ENCODE measurements at regions not wholly inside any gene's neighbourhood (a gene's known extent, or its start where the extent isn't known, plus 50 kb on each side); places are given as distances from the start of the nearest gene placed in this dataset.
"Not testable (repeated sequence)": the region's sequence is repeated elsewhere in the genome, so short reads cannot be mapped to it uniquely, and the experiment has no call there.

DNA sequence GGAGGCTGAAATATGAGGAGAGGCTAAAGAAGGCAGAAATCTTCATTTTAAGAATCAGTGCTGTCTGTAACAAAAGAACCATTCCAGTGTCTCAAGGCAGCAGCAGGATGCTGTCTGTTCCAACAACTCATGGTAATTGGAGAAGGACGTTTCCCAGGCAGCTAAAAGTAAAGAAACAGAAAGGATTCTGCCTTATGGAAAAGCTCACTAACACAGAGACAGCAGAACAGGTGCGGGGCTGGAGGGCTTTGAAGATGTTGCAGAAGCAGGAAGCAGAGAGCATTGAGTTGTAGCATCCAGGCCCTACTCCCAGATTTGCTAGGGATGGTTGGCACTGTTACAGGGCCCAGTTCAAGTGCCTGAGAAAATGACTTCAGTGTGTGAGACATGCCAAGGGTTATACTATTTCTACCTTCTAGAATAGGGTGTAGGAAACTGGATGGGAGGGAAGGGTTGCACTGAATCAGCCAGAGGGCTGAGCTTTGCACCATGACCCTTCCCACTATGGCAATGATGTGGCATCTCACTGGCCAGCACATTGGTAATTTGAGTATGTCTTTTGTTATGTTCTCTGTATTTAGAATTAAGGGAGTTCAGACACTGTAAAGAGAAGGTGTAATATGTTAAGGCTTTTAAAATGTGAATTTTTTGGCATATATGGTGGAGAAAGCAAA lies 160.0 kb upstream of the FBXO33 start:
- H3K36me3 Mint-ChIP-seq = no peaks in the 10 kb centered on the region
- H3K4me3 Mint-ChIP-seq = no peak overlapping the region
- ATAC-seq = no peak
- no peak overlapping the region for H3K27ac Mint-ChIP-seq
- no peaks in the 10 kb centered on the region for H3K4me1 Mint-ChIP-seq
- H3K27me3 Mint-ChIP-seq = no peaks in the 10 kb centered on the region
- H3K9me3 Mint-ChIP-seq = peaks cover 12% of the 10 kb centered on the region

- not testable (repeated sequence) for H3K4me3 Mint-ChIP-seq, H3K27ac Mint-ChIP-seq, H3K36me3 Mint-ChIP-seq, H3K27me3 Mint-ChIP-seq, ATAC-seq, H3K4me1 Mint-ChIP-seq
- H3K9me3 Mint-ChIP-seq = peaks cover 14% of the 10 kb centered on the region
Measured at GRCh38 chr14:39589882-39590281, 157.6 kb upstream of the FBXO33 start.

DNA sequence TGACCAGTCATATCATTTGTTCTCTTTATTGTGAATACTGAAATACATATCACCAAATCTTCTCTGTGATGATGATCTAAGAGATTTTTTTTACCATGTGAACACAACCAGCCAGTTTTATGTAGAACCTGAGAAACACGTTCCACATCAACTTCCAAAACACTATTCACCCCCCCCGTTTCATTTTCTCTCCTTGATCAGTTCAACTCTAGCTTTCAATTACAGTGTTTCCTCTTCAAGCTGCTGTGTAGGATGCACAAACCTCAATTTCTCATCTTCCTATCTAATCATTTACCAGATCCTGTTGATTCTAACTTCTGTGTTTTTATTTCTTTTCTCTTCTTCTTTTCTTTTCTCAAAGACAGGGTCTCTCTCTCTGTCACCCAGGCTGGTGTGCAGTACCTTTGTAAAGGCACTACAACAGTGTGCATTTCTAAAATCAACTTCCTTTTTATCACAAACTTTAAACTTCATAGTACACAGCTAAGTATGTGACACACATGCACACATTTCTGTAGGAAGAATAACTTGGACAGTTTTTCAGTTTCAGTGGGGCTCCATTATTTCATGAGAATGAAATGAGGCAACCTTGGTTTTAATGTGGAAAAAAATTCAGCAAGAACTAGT lies 149.9 kb upstream of the FBXO33 start:
- Mint-ChIP-seq H3K36me3 (peaks cover 5% of the 10 kb centered on the region), H3K27ac (no peak overlapping the region), H3K4me1 (no peaks in the 10 kb centered on the region), H3K27me3 (no peaks in the 10 kb centered on the region), H3K9me3 (peaks cover 3% of the 10 kb centered on the region), H3K4me3 (no peak overlapping the region)
- ATAC-seq = no peak

- Mint-ChIP-seq H3K36me3 (peaks cover 5% of the 10 kb centered on the region), H3K27ac (no peak overlapping the region), H3K4me3 (no peak overlapping the region), H3K27me3 (no peaks in the 10 kb centered on the region), H3K4me1 (no peaks in the 10 kb centered on the region), H3K9me3 (peaks cover 3% of the 10 kb centered on the region)
- ATAC-seq = no peak
Measured at GRCh38 chr14:39581474-39581873, 149.2 kb upstream of the FBXO33 start.

DNA sequence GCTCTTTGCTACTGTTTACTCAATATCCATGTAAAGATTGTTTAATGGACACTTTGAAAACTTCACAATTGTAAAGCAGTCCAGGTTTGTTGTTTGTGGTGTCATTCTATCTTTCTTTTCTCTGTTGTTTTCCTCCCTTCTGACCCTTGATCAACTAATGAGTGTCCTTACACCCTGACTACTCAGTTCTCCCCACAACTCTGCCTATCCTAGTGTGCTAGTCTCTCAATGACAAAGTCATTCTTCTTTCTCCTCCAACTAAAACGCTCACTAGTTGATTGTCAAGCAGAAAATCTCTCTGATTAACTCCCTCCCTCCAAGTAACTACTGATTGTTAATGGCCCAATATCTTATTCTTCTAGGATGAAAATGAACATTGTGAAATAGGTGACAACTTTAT lies 148.5 kb upstream of the FBXO33 start:
- peaks cover 5% of the 10 kb centered on the region for H3K36me3 Mint-ChIP-seq
- no peak for ATAC-seq
- no peak overlapping the region for H3K27ac Mint-ChIP-seq
- H3K4me3 Mint-ChIP-seq = no peak overlapping the region
- H3K9me3 Mint-ChIP-seq = peaks cover 10% of the 10 kb centered on the region
- H3K27me3 Mint-ChIP-seq = no peaks in the 10 kb centered on the region
- H3K4me1 Mint-ChIP-seq = no peaks in the 10 kb centered on the region

GRCh38 chr14:39576736-39577135 lies 144.5 kb upstream of the FBXO33 start:
- H3K36me3 Mint-ChIP-seq = peaks cover 5% of the 10 kb centered on the region
- ATAC-seq = no peak
- no peaks in the 10 kb centered on the region for H3K4me1 Mint-ChIP-seq

DNA sequence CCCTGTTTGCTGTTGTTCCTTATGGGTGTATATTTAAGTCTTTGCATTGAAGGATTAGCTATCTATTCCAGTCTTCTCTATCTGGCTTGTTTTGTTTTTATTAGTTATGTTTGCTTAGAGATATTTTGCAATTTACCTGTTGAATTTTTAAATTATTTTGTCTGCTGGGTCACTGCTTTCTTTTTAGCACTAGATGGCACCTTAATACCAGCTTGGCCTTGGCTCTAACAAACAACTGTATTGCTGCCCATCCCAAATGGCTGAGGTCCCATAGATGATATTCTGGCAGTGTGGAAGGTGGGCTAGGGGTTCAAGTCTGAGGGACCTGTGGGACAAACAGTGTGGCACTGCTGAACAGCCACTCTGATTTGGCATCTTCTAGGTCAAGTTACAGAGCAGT lies 144.0 kb upstream of the FBXO33 start:
- ATAC-seq = no peak

More at GRCh38 chr14:39576736-39577135, 144.5 kb upstream of the FBXO33 start:
- peaks cover 17% of the 10 kb centered on the region for H3K9me3 Mint-ChIP-seq
- H3K4me3 Mint-ChIP-seq = no peak overlapping the region
- no peak overlapping the region for H3K27ac Mint-ChIP-seq
- H3K27me3 Mint-ChIP-seq = no peaks in the 10 kb centered on the region

GRCh38 chr14:39568809-39569538 lies 136.7 kb upstream of the FBXO33 start:
- H3K27me3 Mint-ChIP-seq = no peaks in the 10 kb centered on the region
- H3K9me3 Mint-ChIP-seq = peaks cover 10% of the 10 kb centered on the region
- H3K4me3 Mint-ChIP-seq = no peak overlapping the region
- no peak overlapping the region for H3K27ac Mint-ChIP-seq
- ATAC-seq = no peak
- H3K4me1 Mint-ChIP-seq = no peaks in the 10 kb centered on the region
- no peaks in the 10 kb centered on the region for H3K36me3 Mint-ChIP-seq

More for the DNA sequence above, 144.0 kb upstream of the FBXO33 start:
- no peaks in the 10 kb centered on the region for H3K4me1 Mint-ChIP-seq
- H3K4me3 Mint-ChIP-seq = no peak overlapping the region
- peaks cover 17% of the 10 kb centered on the region for H3K9me3 Mint-ChIP-seq
- no peaks in the 10 kb centered on the region for H3K27me3 Mint-ChIP-seq
- H3K36me3 Mint-ChIP-seq = peaks cover 5% of the 10 kb centered on the region
- no peak overlapping the region for H3K27ac Mint-ChIP-seq

- H3K4me1 Mint-ChIP-seq = no peaks in the 10 kb centered on the region
- no peak overlapping the region for H3K4me3 Mint-ChIP-seq
- no peaks in the 10 kb centered on the region for H3K36me3 Mint-ChIP-seq
- H3K9me3 Mint-ChIP-seq = peaks cover 6% of the 10 kb centered on the region
- no peak overlapping the region for H3K27ac Mint-ChIP-seq
- H3K27me3 Mint-ChIP-seq = no peaks in the 10 kb centered on the region
- ATAC-seq = no peak
Measured at GRCh38 chr14:39566795-39567194, 134.6 kb upstream of the FBXO33 start.

DNA sequence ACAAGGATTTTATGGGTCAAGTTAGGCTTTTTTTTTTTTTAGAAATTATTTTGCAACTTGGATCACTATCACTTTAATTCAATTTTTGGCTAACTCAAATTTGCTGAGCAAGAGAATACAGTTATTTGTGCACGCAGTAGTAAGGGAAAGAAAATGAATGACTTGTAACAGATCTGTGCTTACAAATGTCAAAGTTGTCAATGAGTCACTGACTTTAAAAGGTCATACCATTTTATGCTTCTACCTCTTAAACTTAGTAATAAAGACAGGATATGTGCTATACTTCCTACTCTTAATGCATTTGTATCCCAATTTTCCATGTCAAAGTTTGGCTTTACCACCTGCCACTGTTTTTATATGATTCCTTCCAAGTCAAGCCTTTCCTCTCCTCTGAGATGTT lies 131.1 kb upstream of the FBXO33 start:
- H3K36me3 Mint-ChIP-seq = no peaks in the 10 kb centered on the region
- H3K4me3 Mint-ChIP-seq = no peak overlapping the region
- H3K4me1 Mint-ChIP-seq = no peaks in the 10 kb centered on the region
- no peak for ATAC-seq
- peaks cover 21% of the 10 kb centered on the region for H3K9me3 Mint-ChIP-seq
- H3K27me3 Mint-ChIP-seq = no peaks in the 10 kb centered on the region
- no peak overlapping the region for H3K27ac Mint-ChIP-seq

GRCh38 chr14:39562175-39562574 lies 129.9 kb upstream of the FBXO33 start:
- Mint-ChIP-seq H3K36me3 (no peaks in the 10 kb centered on the region), H3K4me1 (no peaks in the 10 kb centered on the region), H3K27ac (no peak overlapping the region), H3K27me3 (no peaks in the 10 kb centered on the region), H3K4me3 (no peak overlapping the region), H3K9me3 (peaks cover 24% of the 10 kb centered on the region)
- ATAC-seq = no peak

- no peaks in the 10 kb centered on the region for H3K4me1 Mint-ChIP-seq
- peaks cover 24% of the 10 kb centered on the region for H3K9me3 Mint-ChIP-seq
- no peak overlapping the region for H3K27ac Mint-ChIP-seq
- no peaks in the 10 kb centered on the region for H3K36me3 Mint-ChIP-seq
- no peaks in the 10 kb centered on the region for H3K27me3 Mint-ChIP-seq
- ATAC-seq = no peak
- H3K4me3 Mint-ChIP-seq = no peak overlapping the region
Measured at GRCh38 chr14:39558525-39558924, 126.3 kb upstream of the FBXO33 start.

- Mint-ChIP-seq H3K4me1 (no peaks in the 10 kb centered on the region), H3K27me3 (no peaks in the 10 kb centered on the region), H3K27ac (no peak overlapping the region), H3K36me3 (no peaks in the 10 kb centered on the region), H3K4me3 (no peak overlapping the region), H3K9me3 (peaks cover 21% of the 10 kb centered on the region)
- ATAC-seq = no peak
Measured at GRCh38 chr14:39555749-39556148, 123.5 kb upstream of the FBXO33 start.

DNA sequence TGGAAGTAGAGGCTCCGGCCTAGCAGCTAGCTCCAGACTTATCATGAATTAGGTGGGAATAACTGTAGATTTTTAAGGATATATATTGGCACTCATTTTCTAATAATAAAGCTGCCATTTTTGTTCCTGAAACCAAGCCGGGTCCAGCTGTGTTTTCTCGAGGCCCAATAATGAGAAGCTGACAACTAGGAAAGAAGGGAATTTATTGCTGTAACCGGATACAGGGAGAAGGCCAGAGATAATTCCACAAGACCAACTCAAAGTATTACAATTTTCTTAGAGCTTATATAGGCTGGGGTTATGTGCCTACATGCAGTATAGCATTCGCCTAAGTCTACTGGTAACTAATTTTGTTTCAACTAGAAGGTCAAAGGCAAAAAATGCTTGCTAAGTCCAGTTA lies 122.3 kb upstream of the FBXO33 start:
- Mint-ChIP-seq H3K27me3 (no peaks in the 10 kb centered on the region), H3K4me3 (no peak overlapping the region), H3K36me3 (no peaks in the 10 kb centered on the region), H3K9me3 (peaks cover 22% of the 10 kb centered on the region), H3K4me1 (no peaks in the 10 kb centered on the region), H3K27ac (no peak overlapping the region)
- no peak for ATAC-seq

- H3K4me1 Mint-ChIP-seq = no peaks in the 10 kb centered on the region
- H3K27ac Mint-ChIP-seq = no peak overlapping the region
- ATAC-seq = no peak
- H3K27me3 Mint-ChIP-seq = no peaks in the 10 kb centered on the region
- H3K36me3 Mint-ChIP-seq = no peaks in the 10 kb centered on the region
- no peak overlapping the region for H3K4me3 Mint-ChIP-seq
- peaks cover 20% of the 10 kb centered on the region for H3K9me3 Mint-ChIP-seq
Measured at GRCh38 chr14:39548358-39548757, 116.1 kb upstream of the FBXO33 start.

- Mint-ChIP-seq H3K27me3 (no peaks in the 10 kb centered on the region), H3K27ac (no peak overlapping the region), H3K9me3 (peaks cover 20% of the 10 kb centered on the region), H3K36me3 (no peaks in the 10 kb centered on the region), H3K4me1 (no peaks in the 10 kb centered on the region), H3K4me3 (no peak overlapping the region)
- ATAC-seq = no peak
Measured at GRCh38 chr14:39547845-39548244, 115.6 kb upstream of the FBXO33 start.
